Astrocyte (in vitro differentiated cells and primary cell): ENCODE measurements at regions not wholly inside any gene's neighbourhood (a gene's known extent, or its start where the extent isn't known, plus 50 kb on each side); places are given as distances from the start of the nearest gene placed in this dataset.

Experiments used
- DNase-seq: peaks from one replicate; pipeline ENCODE4 v3.0.0-alpha.2; 2010; ENCODE audit warnings: low read depth
- FAIRE-seq: peaks from 2 replicates; lab custom pipeline; 2011; peaks lifted over from hg19 to GRCh38; lab: Jason Lieb, UNC
- H2AFZ ChIP-seq: 2 replicates; pipeline ENCODE4 v1.6.0; 2012; ENCODE audit warnings: low read depth, low read length, inconsistent platforms
- H3K27ac ChIP-seq: 2 replicates; pipeline ENCODE4 v1.5.1; 2011; ENCODE audit warnings: low read depth, low read length, inconsistent platforms
- H3K27me3 ChIP-seq: 2 replicates; pipeline ENCODE4 v1.6.0; 2011; ENCODE audit warnings: low read length, inconsistent platforms; ENCODE audit not compliant: insufficient read depth
- H3K36me3 ChIP-seq: 2 replicates; pipeline ENCODE4 v1.5.1; 2011; ENCODE audit warnings: low read length, inconsistent platforms; ENCODE audit not compliant: insufficient read depth
- H3K4me1 ChIP-seq: 2 replicates; pipeline ENCODE4 v1.5.1; 2011; ENCODE audit warnings: low read length, inconsistent platforms; ENCODE audit not compliant: insufficient read depth
- H3K4me2 ChIP-seq: 2 replicates; pipeline ENCODE4 v1.6.0; 2012; ENCODE audit warnings: low read length, inconsistent platforms
- H3K4me3 ChIP-seq: 2 replicates; pipeline ENCODE4 v1.5.1; 2011; ENCODE audit warnings: low read depth, mild to moderate bottlenecking, low read length, inconsistent platforms; ENCODE audit not compliant: insufficient read depth
- H3K79me2 ChIP-seq: 2 replicates; pipeline ENCODE4 v1.6.0; 2012; ENCODE audit warnings: mild to moderate bottlenecking, low read length, inconsistent platforms; ENCODE audit not compliant: insufficient read depth
- H3K9ac ChIP-seq: 2 replicates; pipeline ENCODE4 v1.6.0; 2012; ENCODE audit warnings: mild to moderate bottlenecking, low read length, inconsistent platforms
- H3K9me3 ChIP-seq: 2 replicates; pipeline ENCODE4 v1.5.1; 2012; ENCODE audit warnings: low read depth, mild to moderate bottlenecking, low read length, inconsistent platforms; ENCODE audit not compliant: insufficient read depth
- H4K20me1 ChIP-seq: 2 replicates; pipeline ENCODE4 v1.6.0; 2012; ENCODE audit warnings: low read length, inconsistent platforms; ENCODE audit not compliant: insufficient read depth
- H3K27ac Mint-ChIP-seq: one replicate; pipeline ENCODE4 v1.8.0; 2021; ENCODE audit warnings: mild to moderate bottlenecking, mixed read lengths; ENCODE audit not compliant: unreplicated experiment
- H3K27me3 Mint-ChIP-seq: one replicate; pipeline ENCODE4 v1.8.0; 2021; ENCODE audit warnings: low read depth, mixed read lengths; ENCODE audit not compliant: unreplicated experiment
- H3K36me3 Mint-ChIP-seq: one replicate; pipeline ENCODE4 v1.8.0; 2021; ENCODE audit warnings: low read depth, mixed read lengths; ENCODE audit not compliant: unreplicated experiment
- H3K4me1 Mint-ChIP-seq: one replicate; pipeline ENCODE4 v1.8.0; 2021; ENCODE audit warnings: low read depth, mixed read lengths; ENCODE audit not compliant: unreplicated experiment
- H3K4me3 Mint-ChIP-seq: one replicate; pipeline ENCODE4 v1.8.0; 2021; ENCODE audit warnings: mild to moderate bottlenecking, moderate library complexity, mixed read lengths; ENCODE audit not compliant: unreplicated experiment
- H3K9me3 Mint-ChIP-seq: one replicate; pipeline ENCODE4 v1.8.0; 2021; ENCODE audit warnings: mild to moderate bottlenecking, mixed read lengths; ENCODE audit not compliant: unreplicated experiment
- CTCF ChIP-seq: IDR thresholded peaks from 2 replicates; pipeline ENCODE4 v1.5.1; 2011; ENCODE audit warnings: low read depth, mild to moderate bottlenecking, inconsistent platforms, low read length, moderate library complexity; ENCODE audit not compliant: insufficient read depth
- EZH2 ChIP-seq: IDR thresholded peaks from 2 replicates; pipeline ENCODE4 v1.6.1; 2012; ENCODE audit warnings: mild to moderate bottlenecking, low read length, inconsistent platforms; ENCODE audit not compliant: insufficient read depth

DNA sequence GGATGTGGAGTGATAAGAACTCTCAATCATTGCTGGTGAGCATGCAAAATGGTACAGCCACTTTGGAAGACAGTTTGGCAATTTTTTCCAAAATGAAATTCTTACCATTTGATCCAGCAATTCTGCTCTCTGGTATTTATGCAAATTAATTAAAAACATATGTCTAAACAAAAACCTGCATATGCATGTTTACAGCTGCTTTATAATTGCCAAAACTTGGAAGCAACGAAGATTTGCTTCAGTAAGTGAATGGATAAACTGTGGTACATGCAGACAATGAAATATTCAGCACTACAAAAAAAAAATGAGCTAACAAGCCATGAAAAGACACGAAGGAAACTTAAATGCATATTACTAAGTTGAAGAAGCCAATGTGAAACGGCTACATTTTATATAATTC lies 55.5 kb upstream of the SMLR1 start:
- Histone ChIP-seq H3K9ac (no peak overlapping the region), H3K9me3 (no peaks in the 10 kb centered on the region), H3K4me3 (no peak overlapping the region), H3K27me3 (no peaks in the 10 kb centered on the region), H3K79me2 (no peaks in the 10 kb centered on the region), H3K4me2 (no peak overlapping the region), H3K4me1 (no peaks in the 10 kb centered on the region), H3K36me3 (no peaks in the 10 kb centered on the region), H2AFZ (no peak overlapping the region), H3K27ac (no peak overlapping the region), H4K20me1 (no peaks in the 10 kb centered on the region)
- Mint-ChIP-seq H3K36me3 (no peaks in the 10 kb centered on the region), H3K27me3 (no peaks in the 10 kb centered on the region), H3K4me3 (no peak overlapping the region), H3K9me3 (no peaks in the 10 kb centered on the region), H3K4me1 (peaks cover 8% of the 10 kb centered on the region), H3K27ac (no peak overlapping the region)
- no peak for DNase-seq
- FAIRE-seq, result no peak
- TF ChIP-seq CTCF (no peak), EZH2 (no peak)

DNA sequence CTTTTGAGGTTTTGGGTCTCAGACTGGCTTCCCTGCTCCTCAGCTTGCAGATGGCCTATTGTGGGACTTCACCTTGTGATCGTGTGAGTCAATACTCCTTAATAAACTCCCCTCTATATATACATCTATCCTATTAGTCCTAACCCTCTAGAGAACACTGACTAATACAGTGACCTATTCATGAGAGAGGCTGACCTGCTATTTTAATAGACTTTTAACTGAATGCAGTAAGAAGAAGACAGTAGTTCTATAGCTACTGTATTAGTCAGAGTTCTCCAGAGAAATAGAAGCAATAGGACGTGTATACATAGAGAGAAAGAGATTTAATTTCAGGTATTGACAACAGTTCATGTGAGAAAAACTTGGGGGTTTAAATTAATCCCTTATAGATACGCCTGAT lies 53.3 kb upstream of the SMLR1 start:
- Histone ChIP-seq H3K27me3 (no peaks in the 10 kb centered on the region), H3K79me2 (no peaks in the 10 kb centered on the region), H2AFZ (no peak overlapping the region), H3K27ac (no peak overlapping the region), H3K4me2 (no peak overlapping the region), H3K9me3 (no peaks in the 10 kb centered on the region), H3K4me3 (no peak overlapping the region), H3K36me3 (no peaks in the 10 kb centered on the region), H3K4me1 (peaks cover 3% of the 10 kb centered on the region), H3K9ac (no peak overlapping the region), H4K20me1 (no peaks in the 10 kb centered on the region)
- Mint-ChIP-seq H3K4me3 (no peak overlapping the region), H3K36me3 (no peaks in the 10 kb centered on the region), H3K4me1 (peaks cover 19% of the 10 kb centered on the region), H3K27me3 (no peaks in the 10 kb centered on the region), H3K9me3 (no peaks in the 10 kb centered on the region), H3K27ac (no peak overlapping the region)
- no peak for DNase-seq
- TF ChIP-seq EZH2 (no peak), CTCF (no peak)
- no peak for FAIRE-seq

DNA sequence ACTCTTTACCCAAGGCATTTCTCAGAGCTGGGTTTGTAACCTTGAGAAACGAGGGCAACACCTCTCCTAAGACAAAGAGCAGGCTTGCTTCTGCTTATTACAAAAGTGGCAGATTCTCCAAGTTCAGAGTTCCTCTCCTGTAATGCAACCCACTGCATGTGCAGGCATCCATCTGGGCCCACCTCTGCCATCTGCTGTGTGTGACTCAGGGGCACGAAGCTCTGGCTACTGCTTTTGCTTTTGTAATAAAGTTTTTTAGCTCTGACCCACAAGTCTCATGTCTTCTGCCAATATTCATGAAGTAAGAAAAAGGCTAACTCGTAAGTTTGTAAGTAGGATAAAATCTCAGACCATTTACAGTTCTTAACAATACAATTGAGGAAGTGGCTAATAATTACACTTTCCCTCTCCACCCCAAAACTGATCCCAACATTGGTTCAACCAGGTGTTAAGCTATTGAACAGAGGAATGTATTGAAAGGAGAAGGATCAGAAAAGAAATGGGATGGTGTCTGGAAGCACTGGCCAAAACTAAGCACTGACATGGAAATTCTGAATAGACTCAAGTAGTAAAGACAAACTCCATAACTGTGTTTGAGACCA lies 51.7 kb upstream of the SMLR1 start:
- DNase-seq, result peak; percentile 35
- no peak overlapping the region for H3K27ac Mint-ChIP-seq
- H3K9me3 ChIP-seq, result peaks cover 4% of the 10 kb centered on the region
- no peak overlapping the region for H3K9ac ChIP-seq
- peaks cover 7% of the 10 kb centered on the region for H3K4me1 ChIP-seq
- peaks cover 36% of the 10 kb centered on the region for H3K4me1 Mint-ChIP-seq
- FAIRE-seq, result no peak
- H3K27ac ChIP-seq, result no peak overlapping the region
- no peaks in the 10 kb centered on the region for H3K27me3 Mint-ChIP-seq
- no peak overlapping the region for H3K4me3 ChIP-seq
- H3K36me3 Mint-ChIP-seq, result no peaks in the 10 kb centered on the region
- no peak overlapping the region for H3K4me2 ChIP-seq
- peaks cover 8% of the 10 kb centered on the region for H3K9me3 Mint-ChIP-seq
- H3K27me3 ChIP-seq, result no peaks in the 10 kb centered on the region
- H3K4me3 Mint-ChIP-seq, result no peak overlapping the region
- no peak for TF ChIP-seq EZH2
- H2AFZ ChIP-seq, result no peak overlapping the region
- no peaks in the 10 kb centered on the region for H3K79me2 ChIP-seq
- no peaks in the 10 kb centered on the region for H3K36me3 ChIP-seq
- H4K20me1 ChIP-seq, result no peaks in the 10 kb centered on the region
